Activated CD4-positive, CD25-positive, alpha-beta regulatory T cell (primary cell): ENCODE measurements at regions not wholly inside any gene's neighbourhood (a gene's known extent, or its start where the extent isn't known, plus 50 kb on each side); places are given as distances from the start of the nearest gene placed in this dataset.

ENCODE experiments used
- DNase-seq, 4 experiments: peaks; one replicate each; lab custom pipeline; 2025; lab: John Stamatoyannopoulos, UW

DNA sequence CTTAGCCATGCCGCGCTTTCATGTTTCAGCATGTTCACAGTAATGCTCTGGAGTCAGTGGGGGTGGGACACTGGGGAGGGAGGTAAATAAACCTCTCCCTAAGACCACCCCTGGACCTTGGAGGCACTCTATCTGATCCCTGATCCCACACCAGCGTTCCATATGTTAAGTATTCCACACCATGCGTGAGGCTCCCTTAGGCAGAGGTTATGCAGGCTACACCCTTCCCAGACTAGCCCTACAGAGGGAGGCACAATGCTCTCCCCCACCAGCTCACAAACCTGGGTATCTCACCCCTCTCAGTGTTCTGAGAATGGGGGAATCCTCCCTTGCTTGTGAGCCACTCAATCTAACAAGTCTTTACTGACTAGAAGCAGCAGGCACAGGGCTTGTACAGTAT, 1610.4 kb upstream of the ZEB2 start:
- DNase-seq, result no peak

DNA sequence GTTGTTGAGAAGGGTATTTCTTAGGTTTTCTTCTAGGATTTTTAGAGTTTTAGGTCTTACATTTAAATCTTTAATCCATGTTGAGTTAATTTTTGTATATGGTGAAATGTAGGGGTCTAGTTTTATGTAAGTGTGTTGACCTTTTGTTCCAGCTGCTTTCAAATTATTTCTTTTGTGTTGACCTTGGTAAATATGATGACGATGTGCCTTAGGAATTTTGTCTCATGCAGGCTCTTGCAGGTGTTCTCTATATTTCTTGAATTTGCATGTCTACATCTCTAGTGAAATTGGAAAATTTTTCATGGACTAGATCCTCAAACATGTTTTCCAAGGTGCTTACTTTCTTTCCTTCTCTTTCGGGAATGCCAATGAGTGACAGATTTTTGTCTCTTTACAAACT, 1609.3 kb upstream of the ZEB2 start:
- DNase-seq, result no peak

DNA sequence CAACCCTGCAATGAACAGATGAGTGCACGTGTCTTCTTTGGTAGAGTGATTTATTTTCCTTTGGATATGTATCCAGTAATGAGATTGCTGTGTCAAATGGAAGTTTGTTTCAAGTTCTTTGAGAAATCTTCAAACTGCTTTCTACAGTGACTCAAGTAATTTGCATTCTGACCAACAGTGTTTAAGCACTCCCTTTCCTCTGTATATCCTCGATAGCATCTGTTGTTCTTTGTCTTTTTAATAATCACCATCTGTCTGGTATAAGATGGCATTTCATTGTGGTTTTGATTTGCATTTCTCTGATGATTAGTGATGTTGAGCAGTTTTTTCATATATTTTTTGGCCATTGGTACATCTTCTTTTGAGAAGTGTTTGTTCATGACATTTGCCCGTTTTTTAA, 1608.3 kb upstream of the ZEB2 start:
- no peak for DNase-seq

DNA sequence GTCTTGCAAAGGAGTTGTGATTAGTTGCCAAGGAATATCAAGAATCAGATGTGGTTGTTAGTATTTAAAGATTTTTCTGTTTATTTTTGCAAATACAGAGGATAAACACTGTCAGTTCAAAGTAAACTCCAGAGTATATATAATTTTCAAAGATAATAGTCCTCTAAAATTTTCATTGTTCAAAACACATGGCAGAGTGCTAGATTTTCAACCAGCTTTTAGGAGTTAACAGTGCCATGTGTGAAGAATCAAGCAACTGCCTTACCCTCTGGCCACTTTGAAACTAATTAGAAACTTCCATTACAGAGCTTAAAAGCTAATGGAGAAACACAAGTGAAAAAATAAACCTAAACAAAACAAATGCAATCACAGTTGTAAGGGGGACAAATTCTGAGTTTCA, 1605.6 kb upstream of the ZEB2 start:
- DNase-seq, result no peak

DNA sequence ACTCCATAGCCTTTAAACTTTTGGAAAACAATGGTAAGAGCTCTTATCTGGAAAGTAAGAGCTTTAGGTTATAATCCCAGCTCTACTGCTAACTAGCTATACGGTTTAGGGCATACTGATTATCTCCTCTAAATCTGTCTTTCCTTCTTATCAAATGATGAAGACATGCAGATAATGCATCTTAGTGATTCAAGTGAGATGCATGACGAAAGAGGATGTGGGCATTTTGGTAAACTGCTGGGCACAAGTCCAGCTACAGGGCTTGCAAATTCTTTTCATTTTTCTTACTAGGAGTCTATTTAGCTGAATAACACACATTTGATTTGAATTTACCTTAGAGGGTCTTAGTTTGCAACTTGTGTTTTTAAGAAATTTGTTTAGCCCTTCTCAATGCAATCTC, 1604.8 kb upstream of the ZEB2 start:
- no peak for DNase-seq

DNA sequence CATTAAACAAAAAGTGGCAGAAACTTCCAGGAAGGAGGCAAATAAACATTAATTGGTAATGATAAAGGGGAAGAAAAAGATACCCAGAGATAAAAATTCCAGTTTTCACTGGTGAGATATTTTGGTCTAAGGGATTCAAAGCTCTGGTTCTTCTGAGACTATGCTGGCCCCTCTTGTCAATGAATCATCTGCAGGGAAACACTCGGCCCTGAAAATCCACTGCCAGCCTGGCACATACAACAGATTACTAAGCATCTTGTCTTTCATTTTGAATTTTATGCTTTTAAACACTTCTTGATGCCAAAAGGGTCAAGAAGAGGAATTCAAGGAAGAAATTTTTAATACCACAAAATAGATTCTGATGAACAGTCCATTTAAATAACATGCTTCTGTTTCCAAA, 1603.8 kb upstream of the ZEB2 start:
- no peak for DNase-seq

DNA sequence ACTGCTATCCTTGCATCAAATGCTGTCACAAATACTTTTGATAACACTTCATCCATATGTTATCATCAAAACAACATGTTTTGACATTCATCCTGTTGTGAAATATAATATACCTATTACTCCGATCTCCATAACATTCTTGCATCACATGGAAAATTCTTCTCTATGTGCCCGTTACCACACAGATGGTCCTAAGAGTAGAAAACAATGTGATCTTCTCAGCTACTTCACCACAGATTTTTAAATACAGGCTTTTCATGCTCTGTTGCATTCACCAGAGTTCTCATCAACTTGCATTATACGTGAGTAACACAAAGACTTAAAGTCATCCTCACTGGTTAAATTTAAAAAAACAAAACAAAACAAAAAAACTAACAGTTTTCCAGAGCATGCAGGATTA, 1603.3 kb upstream of the ZEB2 start:
- no peak for DNase-seq

DNA sequence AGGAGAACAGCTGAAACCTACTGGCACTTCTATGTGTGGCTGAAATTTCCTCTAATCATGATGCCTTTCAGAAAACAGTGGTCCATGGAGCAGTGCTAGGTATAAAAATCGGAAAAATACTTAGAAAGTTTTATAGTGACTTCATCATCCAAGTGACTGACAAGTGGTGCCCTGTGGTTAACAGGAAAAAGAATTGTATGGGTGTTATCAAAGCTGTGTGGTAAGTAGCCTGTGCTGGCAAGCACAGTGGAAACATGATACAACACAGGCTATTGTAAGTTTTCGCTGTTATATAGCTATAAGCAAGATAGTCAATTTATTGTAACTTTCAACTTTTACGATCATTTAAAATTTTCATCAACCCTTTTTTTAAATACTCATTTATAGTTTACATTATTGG, 1599.7 kb upstream of the ZEB2 start:
- DNase-seq, result no peak

DNA sequence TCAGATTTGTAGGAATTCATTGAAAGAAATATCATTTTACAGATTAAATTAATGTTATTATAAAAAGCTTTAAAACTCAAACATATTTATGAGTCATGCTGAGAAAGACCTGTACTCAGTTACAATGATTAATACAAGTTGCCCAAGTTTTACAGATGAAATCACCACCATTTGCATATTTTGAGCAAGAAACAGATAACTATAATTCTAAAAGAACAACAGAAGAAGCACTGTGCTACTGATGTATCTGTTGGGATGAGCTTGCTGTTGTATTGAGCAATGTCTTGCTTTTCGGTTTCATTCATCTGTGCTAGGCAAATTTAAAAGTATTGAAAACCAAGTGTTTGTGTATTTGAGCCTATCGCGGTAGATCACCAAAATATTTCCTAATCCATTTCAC, 1589.1 kb upstream of the ZEB2 start:
- DNase-seq, result no peak

DNA sequence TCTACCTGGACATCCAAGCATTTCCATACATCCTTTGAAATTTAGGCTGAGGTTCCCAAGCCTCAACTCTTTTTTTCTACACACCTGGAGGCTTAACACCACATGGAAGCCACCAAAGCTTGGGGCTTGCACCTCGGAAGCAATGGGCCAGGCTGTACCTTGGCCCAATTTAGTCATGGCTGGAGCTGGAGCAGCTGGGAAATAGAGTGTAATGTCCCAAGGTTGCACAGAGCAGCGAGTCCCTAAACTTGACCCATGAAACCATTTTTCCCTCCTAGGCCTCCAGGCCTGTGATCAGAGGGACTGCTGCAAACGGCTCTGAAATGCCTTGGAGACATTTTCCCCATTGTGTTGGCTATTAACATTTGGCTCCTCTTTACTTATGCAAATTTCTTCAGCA, 1574.3 kb upstream of the ZEB2 start:
- DNase-seq, result no peak

DNA sequence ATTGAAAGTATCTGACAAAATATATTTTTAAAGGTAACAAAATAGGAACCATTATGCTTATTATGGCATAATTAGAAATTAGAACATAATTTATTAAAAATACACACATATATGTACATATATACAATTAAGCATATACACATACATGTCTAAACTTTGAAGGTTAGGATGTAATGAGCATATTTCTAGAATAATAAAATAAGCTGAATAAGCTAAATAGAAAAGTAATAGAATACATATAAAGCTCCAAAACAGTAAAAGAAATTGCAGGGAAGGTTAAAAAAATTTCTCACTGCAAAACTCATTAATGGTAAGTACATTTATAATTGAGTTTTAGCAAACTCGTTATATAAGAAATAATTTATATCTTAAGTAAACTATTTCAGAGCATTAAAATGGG, 1561.5 kb upstream of the ZEB2 start:
- no peak for DNase-seq

DNA sequence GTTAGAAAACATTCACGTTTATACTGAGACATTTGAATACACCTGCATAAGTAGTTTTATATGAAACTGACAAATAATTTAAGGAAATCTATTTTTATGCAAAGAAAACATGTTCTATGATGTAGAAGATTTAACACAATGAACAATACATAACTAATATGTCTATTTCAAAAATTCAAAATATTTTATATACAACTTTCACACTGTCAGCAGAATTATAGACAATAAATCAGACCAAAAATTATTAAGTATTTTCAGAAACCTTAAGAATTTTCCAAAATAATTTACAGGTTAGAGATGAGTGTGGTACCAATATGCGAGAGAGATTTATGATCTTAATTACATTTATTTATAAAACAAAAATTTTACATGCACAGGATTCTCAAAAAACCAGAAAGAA, 1561.0 kb upstream of the ZEB2 start:
- no peak for DNase-seq

DNA sequence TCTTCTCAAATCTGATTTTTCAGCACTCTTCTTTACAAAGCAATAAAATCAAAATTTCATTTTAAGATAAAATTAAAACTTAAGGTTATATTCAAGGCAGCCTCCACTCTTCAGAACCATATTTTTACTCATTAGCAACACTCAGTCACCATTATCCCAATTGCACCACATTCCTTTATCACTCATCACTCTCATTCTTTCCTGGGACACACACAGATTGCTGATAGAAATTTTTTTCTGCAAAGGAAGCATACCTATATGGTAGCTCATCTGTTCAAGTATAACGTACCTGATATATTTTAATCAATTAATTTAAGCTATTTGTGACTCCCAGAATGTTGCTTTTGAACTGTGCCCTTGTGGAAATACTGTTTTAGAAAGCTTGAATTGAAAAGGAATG, 1559.3 kb upstream of the ZEB2 start:
- no peak for DNase-seq

DNA sequence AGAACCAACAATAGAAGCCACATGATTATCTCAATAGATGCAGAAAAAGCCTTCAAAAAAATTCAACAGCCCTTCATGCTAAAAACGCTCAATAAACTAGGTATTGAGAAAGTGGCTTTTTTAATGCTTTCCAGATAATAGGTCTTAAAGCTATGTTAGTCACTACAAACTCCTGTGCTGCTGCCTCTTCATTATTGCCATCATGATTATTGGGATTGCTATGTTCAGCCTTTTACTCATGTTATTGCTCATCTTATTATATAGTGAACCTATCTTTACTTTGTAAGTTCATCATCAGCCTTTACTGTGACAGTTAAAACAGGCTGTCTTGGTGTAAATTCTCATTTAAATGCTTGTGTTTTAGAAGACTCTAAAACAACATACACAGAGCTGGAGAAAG, 1557.2 kb upstream of the ZEB2 start:
- no peak for DNase-seq

DNA sequence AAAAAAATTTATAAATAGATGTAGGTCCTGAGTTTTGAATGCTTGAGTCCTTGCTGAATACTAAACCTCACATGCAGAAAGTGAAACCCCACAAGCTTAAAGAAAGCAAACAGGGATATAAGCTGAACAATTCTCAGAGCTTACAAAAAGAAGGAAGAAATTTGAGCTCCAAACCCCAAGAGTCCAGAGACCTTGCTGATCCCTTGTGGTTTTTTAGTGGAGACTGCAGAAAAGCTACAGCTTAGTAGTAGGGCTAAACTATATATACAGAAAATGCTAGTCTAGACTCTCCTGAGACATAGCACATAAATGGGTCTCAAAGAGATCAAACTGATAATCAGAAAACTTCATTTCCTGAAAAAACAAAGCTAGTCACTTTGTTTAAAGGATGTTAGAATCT, 1548.1 kb upstream of the ZEB2 start:
- DNase-seq, result no peak

DNA sequence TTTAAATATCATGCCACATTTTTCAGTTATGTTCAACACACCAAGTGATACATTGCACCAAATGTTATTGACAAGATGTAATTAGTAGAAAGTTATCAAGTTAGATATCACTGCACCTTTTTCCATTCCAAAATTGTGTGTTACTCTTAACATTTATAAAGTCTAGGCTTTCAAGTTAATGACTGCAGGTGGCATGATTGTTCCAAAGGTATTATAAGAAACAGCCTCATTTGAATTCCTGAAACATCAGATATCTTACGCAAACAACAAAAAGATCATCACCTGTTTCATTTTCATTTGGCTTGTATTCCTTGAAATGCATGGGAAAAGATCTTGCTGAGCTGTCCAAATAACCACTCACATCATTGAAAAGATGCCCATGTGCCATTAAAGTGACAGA, 1528.2 kb upstream of the ZEB2 start:
- DNase-seq, result no peak

DNA sequence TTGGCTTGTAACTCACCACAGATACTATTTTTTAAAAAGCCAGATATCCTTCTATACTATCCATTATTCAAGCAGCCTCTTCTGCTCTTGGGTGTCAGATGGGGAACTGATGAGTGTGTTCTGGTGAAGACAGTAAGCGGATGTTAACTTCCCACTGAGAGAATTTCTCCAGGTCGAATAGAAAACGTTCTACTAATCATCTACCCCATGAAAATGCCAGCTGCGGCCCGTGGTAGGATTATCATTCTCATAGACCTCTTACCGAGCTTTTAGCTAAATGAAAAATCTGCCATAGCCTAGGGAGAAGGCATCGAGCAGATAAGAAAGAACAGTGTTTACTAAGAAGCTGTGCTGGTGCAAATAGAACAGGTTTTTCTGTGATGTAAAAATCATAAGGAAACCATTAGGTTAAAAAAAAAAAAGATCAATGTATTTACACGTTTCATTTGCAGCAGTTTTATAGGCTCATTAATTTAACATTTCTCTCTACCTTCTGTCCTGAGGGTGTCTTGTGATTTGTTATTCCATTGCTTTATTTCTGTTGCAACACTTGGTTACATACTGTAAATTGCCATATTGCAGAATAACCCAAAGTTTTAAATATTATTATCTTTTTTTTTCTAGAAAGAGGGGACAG, 1521.5 kb upstream of the ZEB2 start:
- no peak for DNase-seq

DNA sequence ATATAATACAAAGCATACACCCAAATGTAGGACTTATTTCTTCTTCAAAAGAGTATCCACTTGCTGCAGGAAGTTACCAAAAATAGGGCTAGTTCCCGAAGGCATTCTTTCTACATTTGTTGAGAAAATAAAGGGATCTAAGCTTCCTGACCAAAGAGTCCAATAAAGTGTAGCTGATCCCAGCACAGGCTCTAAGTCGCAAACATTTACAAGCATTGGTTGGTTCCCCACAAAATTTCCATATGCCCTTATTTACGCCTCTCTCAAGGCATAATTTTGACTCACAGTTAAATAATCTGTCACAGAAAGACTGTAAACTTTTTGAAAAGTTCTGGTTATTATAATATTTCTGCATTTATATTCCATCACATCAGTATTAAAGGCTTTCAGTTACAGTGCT, 1520.1 kb upstream of the ZEB2 start:
- DNase-seq, result no peak

DNA sequence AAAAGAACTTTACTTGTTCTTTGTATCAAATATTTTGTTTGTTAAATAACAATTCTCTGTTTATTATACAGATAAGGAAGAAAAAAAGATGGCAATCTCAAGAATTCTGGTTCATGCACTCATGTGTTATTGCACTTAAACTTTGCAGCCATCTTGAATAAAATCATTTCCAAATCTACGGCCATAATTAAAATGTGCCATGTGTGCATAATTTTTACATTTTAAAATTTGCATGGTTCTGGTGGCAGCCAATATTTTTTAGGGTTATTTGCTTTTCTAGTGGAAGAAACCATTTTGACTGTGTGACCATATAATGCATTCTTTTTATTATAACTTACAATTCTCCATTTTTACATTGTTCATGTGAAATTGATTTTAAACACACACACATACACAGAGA, 1518.1 kb upstream of the ZEB2 start:
- no peak for DNase-seq

DNA sequence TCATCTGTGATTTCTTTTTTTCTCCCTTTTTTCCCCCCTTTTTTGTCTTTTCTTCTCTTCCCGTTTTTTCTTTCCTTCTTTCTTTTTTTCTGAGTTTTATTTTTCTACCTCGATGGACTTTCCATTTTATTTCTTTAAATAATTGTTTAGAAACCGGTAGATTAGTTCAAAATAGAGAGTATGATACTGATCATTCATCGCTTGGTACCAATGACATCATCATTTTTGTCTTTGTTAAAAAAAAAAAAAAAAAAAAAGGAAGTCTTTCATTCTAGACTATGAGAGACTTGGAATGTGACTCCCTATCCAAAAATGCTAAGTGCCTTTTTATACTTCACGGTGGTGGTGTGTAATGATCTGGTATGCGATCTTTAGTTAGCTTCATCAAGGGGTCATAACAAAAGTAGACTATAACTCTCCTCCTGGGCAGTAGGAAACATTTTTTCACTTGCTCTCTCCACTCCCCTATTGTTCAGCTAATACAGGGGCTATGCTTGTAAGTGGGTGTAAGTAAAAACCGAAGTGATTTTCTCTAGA, 1517.5 kb upstream of the ZEB2 start:
- no peak for DNase-seq

DNA sequence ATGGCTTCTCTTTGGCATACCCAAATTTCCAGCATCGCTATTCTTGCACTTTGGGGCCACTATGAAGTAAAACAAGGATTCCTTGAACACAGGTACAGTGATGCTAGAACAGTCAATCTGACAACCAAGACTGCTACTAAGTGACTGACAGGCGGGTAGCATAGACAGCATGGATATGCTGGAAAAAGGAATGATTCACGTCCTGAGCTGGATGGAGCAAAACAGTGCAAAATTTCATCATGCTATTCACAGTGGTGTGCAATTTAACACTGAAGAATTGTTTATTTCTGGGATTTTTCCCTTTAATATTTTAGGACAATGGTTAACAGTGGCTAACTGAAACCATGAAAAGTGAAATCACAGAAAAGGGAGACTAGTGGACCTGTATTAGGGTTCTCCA, 1511.2 kb upstream of the ZEB2 start:
- no peak for DNase-seq

DNA sequence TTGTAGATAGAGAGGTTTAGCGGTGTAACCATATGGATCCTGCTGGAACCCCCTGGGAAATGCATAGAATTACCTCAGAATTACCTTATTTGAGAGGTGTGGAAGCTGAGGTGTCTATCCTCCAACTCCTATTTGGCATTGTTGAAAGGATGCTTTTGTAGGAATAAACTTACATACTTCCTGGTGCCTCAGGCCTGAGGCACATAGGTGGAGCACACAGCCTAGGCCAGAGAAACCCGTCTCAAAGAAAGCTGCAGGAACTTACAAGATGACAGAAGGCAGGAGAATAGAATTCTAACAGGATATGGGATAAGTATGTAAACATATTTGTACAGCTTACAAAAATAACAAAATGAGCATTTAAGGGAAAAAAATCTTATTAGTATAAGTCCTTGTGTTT, 1507.2 kb upstream of the ZEB2 start:
- DNase-seq, result no peak

DNA sequence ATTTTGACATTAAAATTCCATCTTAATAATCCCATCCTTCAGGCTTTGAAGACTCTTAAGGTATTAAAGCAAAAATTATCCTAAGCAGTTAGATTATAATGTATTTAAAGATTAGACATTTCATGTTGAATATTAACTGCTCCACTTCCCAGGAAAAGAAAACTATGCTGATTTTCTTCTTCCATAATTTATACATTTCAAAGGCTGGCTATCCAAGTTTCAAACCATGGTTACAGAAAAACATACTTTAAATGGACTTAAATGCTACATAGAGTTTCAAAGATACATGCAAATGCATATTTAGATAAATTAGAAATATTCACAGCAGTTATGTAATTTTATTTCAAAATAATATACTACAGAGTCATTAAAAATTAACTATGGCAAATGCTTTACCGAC, 1505.6 kb upstream of the ZEB2 start:
- DNase-seq, result no peak

DNA sequence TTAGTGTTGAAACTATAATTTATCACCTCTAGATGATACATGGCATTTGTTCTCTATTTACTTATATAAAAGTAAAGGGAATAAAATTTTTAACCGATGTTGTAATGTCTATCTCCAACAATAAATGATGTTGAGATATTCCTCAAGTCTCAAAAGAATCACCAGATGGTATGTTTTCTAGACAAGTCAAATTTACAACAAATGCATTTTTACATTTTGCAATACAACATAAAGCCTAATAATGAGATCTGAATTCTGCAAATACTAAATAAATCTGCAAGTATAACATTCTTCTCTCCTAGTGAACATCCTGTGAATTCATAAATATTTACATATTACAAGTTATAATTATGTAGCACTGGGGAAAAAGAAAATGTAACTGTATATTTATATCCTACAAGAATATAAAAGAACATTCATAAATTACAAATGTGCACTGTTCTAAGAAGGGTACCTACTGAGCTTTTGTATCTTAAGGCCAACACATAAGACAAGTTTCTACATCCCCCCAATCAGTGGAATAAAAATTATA, 1504.4 kb upstream of the ZEB2 start:
- no peak for DNase-seq
